K562 (cell line): ENCODE measurements at regions not wholly inside any gene's neighbourhood (a gene's known extent, or its start where the extent isn't known, plus 50 kb on each side); places are given as distances from the start of the nearest gene placed in this dataset.

Source experiments
- BRD9 ChIP-seq: fragments of 450-650 bp; IDR thresholded peaks from 2 replicates; pipeline ENCODE4 v1.6.1; 2018; ENCODE audit warnings: low read depth; ENCODE audit not compliant: partially characterized antibody
- CBX3 ChIP-seq, 2 experiments: IDR thresholded peaks; 1 replicate in 1 of 2; 2 replicates in 1 of 2; pipeline ENCODE4 v1.6.1; 2012; ENCODE audit warnings: inconsistent platforms in 2 of 2, low read length in 2 of 2, borderline replicate concordance in 1 of 2, control low read depth in 1 of 2
- EZH2 ChIP-seq: IDR thresholded peaks from 2 replicates; pipeline ENCODE4 v1.6.1; 2012; ENCODE audit warnings: low read depth, mild to moderate bottlenecking, inconsistent platforms, low read length, borderline replicate concordance
- JUND ChIP-seq, 2 experiments: IDR thresholded peaks; 2 replicates in 1 of 2; 3 replicates in 1 of 2; pipeline ENCODE4 v1.6.1; 2011; ENCODE audit warnings: borderline replicate concordance in 2 of 2, low read depth in 2 of 2, low read length in 2 of 2, improper control_type of control experiment in 1 of 2, missing biosample characterization in 1 of 2, missing genetic modification characterization in 1 of 2, missing genetic modification reagents in 1 of 2
- NR2F6 ChIP-seq: fragments of 450-650 bp; formaldehyde crosslinking; IDR thresholded peaks from 2 replicates; pipeline ENCODE4 v1.4.0; 2020; ENCODE audit warnings: mild to moderate bottlenecking
- SIN3A ChIP-seq, 2 experiments: fragments of 150-350 bp in 1 of 2; IDR thresholded peaks; 2 replicates each; pipeline ENCODE4 v1.6.1; 2011 to 2016; ENCODE audit warnings: borderline replicate concordance in 2 of 2, low read depth in 2 of 2, low read length in 2 of 2, mild to moderate bottlenecking in 2 of 2, moderate library complexity in 2 of 2; ENCODE audit not compliant: control insufficient read depth in 1 of 2
- SMARCE1 ChIP-seq: fragments of 450-650 bp; IDR thresholded peaks from 2 replicates; pipeline ENCODE4 v1.7.1; 2016; ENCODE audit warnings: mild to moderate bottlenecking
- ZBTB49 ChIP-seq: sonication (generic); formaldehyde crosslinking; IDR thresholded peaks from 2 replicates; pipeline ENCODE4 v1.8.0; 2022; ENCODE audit warnings: missing genetic modification reagents, mild to moderate bottlenecking, borderline replicate concordance
- TF ChIP-seq, protein P1 (sequence below): fragments of 250-450 bp; sonication (Bioruptor Pico); IDR thresholded peaks from 2 replicates; pipeline ENCODE4 v1.5.0; 2020; ENCODE audit warnings: mild to moderate bottlenecking, borderline replicate concordance
- TF ChIP-seq, protein P2 (sequence below): fragments of 250-450 bp; sonication (Bioruptor Pico); IDR thresholded peaks from 2 replicates; pipeline ENCODE4 v1.8.0; 2021; ENCODE audit warnings: mild to moderate bottlenecking, moderate library complexity

- TF ChIP-seq, protein P1, sequence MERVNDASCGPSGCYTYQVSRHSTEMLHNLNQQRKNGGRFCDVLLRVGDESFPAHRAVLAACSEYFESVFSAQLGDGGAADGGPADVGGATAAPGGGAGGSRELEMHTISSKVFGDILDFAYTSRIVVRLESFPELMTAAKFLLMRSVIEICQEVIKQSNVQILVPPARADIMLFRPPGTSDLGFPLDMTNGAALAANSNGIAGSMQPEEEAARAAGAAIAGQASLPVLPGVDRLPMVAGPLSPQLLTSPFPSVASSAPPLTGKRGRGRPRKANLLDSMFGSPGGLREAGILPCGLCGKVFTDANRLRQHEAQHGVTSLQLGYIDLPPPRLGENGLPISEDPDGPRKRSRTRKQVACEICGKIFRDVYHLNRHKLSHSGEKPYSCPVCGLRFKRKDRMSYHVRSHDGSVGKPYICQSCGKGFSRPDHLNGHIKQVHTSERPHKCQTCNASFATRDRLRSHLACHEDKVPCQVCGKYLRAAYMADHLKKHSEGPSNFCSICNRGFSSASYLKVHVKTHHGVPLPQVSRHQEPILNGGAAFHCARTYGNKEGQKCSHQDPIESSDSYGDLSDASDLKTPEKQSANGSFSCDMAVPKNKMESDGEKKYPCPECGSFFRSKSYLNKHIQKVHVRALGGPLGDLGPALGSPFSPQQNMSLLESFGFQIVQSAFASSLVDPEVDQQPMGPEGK (CRISPR knock-in tag): no peak
- TF ChIP-seq JUND (IDR thresholded peaks at IDR 0.05; ENCODE audit: borderline replicate concordance, low read depth, low read length): no peak
- TF ChIP-seq JUND (tag; IDR thresholded peaks at IDR 0.05; ENCODE audit: borderline replicate concordance, low read depth, low read length): no peak
- no peak for TF ChIP-seq NR2F6 (CRISPR knock-in tag)
- no peak for TF ChIP-seq CBX3 (IDR thresholded peaks at IDR 0.05; ENCODE audit: borderline replicate concordance in 1 of 2, low read length in 2 of 2)
- no peak for TF ChIP-seq SIN3A (IDR thresholded peaks at IDR 0.05; ENCODE audit: borderline replicate concordance in 2 of 2, control insufficient read depth in 1 of 2, low read depth in 2 of 2, low read length in 2 of 2)
- no peak for TF ChIP-seq ZBTB49 (CRISPR knock-in tag)
- TF ChIP-seq EZH2: no peak
- TF ChIP-seq BRD9: no peak
- no peak for TF ChIP-seq SMARCE1
- TF ChIP-seq, protein P2, sequence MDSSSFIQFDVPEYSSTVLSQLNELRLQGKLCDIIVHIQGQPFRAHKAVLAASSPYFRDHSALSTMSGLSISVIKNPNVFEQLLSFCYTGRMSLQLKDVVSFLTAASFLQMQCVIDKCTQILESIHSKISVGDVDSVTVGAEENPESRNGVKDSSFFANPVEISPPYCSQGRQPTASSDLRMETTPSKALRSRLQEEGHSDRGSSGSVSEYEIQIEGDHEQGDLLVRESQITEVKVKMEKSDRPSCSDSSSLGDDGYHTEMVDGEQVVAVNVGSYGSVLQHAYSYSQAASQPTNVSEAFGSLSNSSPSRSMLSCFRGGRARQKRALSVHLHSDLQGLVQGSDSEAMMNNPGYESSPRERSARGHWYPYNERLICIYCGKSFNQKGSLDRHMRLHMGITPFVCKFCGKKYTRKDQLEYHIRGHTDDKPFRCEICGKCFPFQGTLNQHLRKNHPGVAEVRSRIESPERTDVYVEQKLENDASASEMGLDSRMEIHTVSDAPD (CRISPR knock-in tag): no peak
These were observed 83.1 kb downstream of the MRPL32 start for GRCh38 chr7:43015301-43015700.
